Fibroblast of lung (primary cell): ENCODE measurements at regions not wholly inside any gene's neighbourhood (a gene's known extent, or its start where the extent isn't known, plus 50 kb on each side); places are given as distances from the start of the nearest gene placed in this dataset.

Experiments
- DNase-seq, 2 donors: peaks; one replicate each; pipeline versions ENCODE4 v3.0.0 to v3.0.0-alpha.2; 2010; ENCODE audit warnings: low read depth in 2 of 2
- H2AFZ ChIP-seq: 2 replicates; pipeline ENCODE4 v1.5.1; 2012; ENCODE audit warnings: low read length, control low read depth, inconsistent platforms
- H3K27ac ChIP-seq: 2 replicates; pipeline ENCODE4 v1.5.1; 2011; ENCODE audit warnings: low read length, control low read depth; ENCODE audit not compliant: insufficient read depth
- H3K27me3 ChIP-seq: 2 replicates; pipeline ENCODE4 v1.5.1; 2011; ENCODE audit warnings: mild to moderate bottlenecking, low read length; ENCODE audit not compliant: control insufficient read depth, insufficient read depth
- H3K36me3 ChIP-seq: 2 replicates; pipeline ENCODE4 v1.5.1; 2011; ENCODE audit warnings: low read length; ENCODE audit not compliant: control insufficient read depth, insufficient read depth
- H3K4me1 ChIP-seq: 2 replicates; pipeline ENCODE4 v1.5.1; 2011; ENCODE audit warnings: low read length; ENCODE audit not compliant: control insufficient read depth, insufficient read depth; ENCODE audit errors: extremely low read depth
- H3K4me2 ChIP-seq: 2 replicates; pipeline ENCODE4 v1.5.1; 2011; ENCODE audit warnings: low read length, control low read depth; ENCODE audit not compliant: insufficient read depth; ENCODE audit errors: extremely low read depth
- H3K4me3 ChIP-seq, 4 experiments: fragments of 200-600 bp in 1 of 4; sonication (generic) in 1 of 4; replicated peaks in 1 of 4; 2 replicates each; pipeline ENCODE4 v1.5.1; 2011 to 2016; ENCODE audit warnings: low read length in 4 of 4, low read depth in 3 of 4, mild to moderate bottlenecking in 3 of 4, control low read depth in 2 of 4, inconsistent platforms in 1 of 4, mixed read lengths in 1 of 4; ENCODE audit not compliant: insufficient read depth in 1 of 4; ENCODE audit errors: control extremely low read depth in 1 of 4
- H3K79me2 ChIP-seq: 2 replicates; pipeline ENCODE4 v1.5.1; 2012; ENCODE audit warnings: mild to moderate bottlenecking, low read length, inconsistent platforms; ENCODE audit not compliant: control insufficient read depth, insufficient read depth
- H3K9ac ChIP-seq: 2 replicates; pipeline ENCODE4 v1.5.1; 2011; ENCODE audit warnings: mild to moderate bottlenecking, low read length, control low read depth; ENCODE audit not compliant: insufficient read depth
- H3K9me3 ChIP-seq: 2 replicates; pipeline ENCODE4 v1.5.1; 2012; ENCODE audit warnings: low read depth, low read length; ENCODE audit not compliant: control insufficient read depth, insufficient read depth
- H4K20me1 ChIP-seq: 2 replicates; pipeline ENCODE4 v1.5.1; 2011; ENCODE audit warnings: low read length; ENCODE audit not compliant: control insufficient read depth, insufficient read depth; ENCODE audit errors: extremely low read depth
- CTCF ChIP-seq, 2 donors: IDR thresholded peaks in 1 of 2; conservative IDR thresholded peaks in 1 of 2; 1 replicate in 1 of 2; 2 replicates in 1 of 2; pipeline ENCODE4 v1.5.1; 2011 to 2012; ENCODE audit warnings: low read length in 2 of 2, control low read depth in 1 of 2, inconsistent platforms in 1 of 2, low read depth in 1 of 2, mild to moderate bottlenecking in 1 of 2
- EZH2 ChIP-seq: IDR thresholded peaks from 2 replicates; pipeline ENCODE4 v1.5.1; 2012; ENCODE audit warnings: low read length, control low read depth, mild to moderate bottlenecking; ENCODE audit errors: missing control alignments

GRCh38 chr6:19524366-19525186, 312.6 kb upstream of the ID4 start:
- Histone ChIP-seq H3K27ac (no peak overlapping the region), H3K79me2 (no peaks in the 10 kb centered on the region), H3K9me3 (no peaks in the 10 kb centered on the region), H3K4me2 (no peak overlapping the region), H2AFZ (no peak overlapping the region), H3K4me1 (no peaks in the 10 kb centered on the region), H3K9ac (no peak overlapping the region), H4K20me1 (no peaks in the 10 kb centered on the region), H3K4me3 (no peak overlapping the region), H3K27me3 (no peaks in the 10 kb centered on the region), H3K36me3 (no peaks in the 10 kb centered on the region)
- no peak for TF ChIP-seq EZH2
- no peak for TF ChIP-seq CTCF (conservative IDR thresholded peaks at IDR 0.05 in 1 of 2, IDR thresholded peaks at IDR 0.05 in 1 of 2; ENCODE audit: low read depth in 1 of 2, low read length in 2 of 2)
- no peak for DNase-seq

GRCh38 chr6:19525673-19526072, 311.5 kb upstream of the ID4 start:
- H3K36me3 ChIP-seq, result no peaks in the 10 kb centered on the region
- no peaks in the 10 kb centered on the region for H4K20me1 ChIP-seq
- H3K4me2 ChIP-seq, result no peak overlapping the region
- H3K27me3 ChIP-seq, result no peaks in the 10 kb centered on the region
- H3K27ac ChIP-seq, result no peak overlapping the region
- no peak overlapping the region for H3K4me3 ChIP-seq
- no peaks in the 10 kb centered on the region for H3K79me2 ChIP-seq
- DNase-seq, result no peak
- H2AFZ ChIP-seq, result no peak overlapping the region
- no peak for TF ChIP-seq EZH2
- no peak for TF ChIP-seq CTCF (conservative IDR thresholded peaks at IDR 0.05 in 1 of 2, IDR thresholded peaks at IDR 0.05 in 1 of 2; ENCODE audit: low read depth in 1 of 2, low read length in 2 of 2)
- no peaks in the 10 kb centered on the region for H3K9me3 ChIP-seq
- no peaks in the 10 kb centered on the region for H3K4me1 ChIP-seq
- no peak overlapping the region for H3K9ac ChIP-seq

DNA sequence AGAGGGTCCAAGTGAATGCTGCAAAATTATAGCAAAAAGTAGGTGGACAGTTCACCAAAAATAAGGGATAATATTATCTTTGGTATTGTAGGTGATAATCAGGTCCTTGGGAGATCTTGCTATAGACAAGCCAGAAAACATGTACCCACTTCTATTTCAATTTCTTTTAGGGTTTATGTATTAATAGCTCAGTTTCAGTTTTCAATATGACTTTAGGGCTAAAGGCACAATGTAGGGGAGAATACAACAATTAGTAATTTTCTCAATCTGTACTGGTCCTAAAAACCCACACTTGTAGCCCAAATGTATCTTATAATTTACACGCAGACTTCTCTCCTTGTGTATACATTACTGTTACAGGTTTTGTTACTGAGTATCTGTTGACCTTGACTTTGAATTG, 307.0 kb upstream of the ID4 start:
- H3K79me2 ChIP-seq, result no peaks in the 10 kb centered on the region
- H3K9me3 ChIP-seq, result no peaks in the 10 kb centered on the region
- no peaks in the 10 kb centered on the region for H3K4me1 ChIP-seq

More for the DNA sequence above, 307.0 kb upstream of the ID4 start:
- Histone ChIP-seq H3K4me3 (no peak overlapping the region), H4K20me1 (no peaks in the 10 kb centered on the region), H3K27me3 (no peaks in the 10 kb centered on the region), H2AFZ (no peak overlapping the region), H3K4me2 (no peak overlapping the region), H3K36me3 (no peaks in the 10 kb centered on the region), H3K9ac (no peak overlapping the region), H3K27ac (no peak overlapping the region)
- DNase-seq, result no peak
- no peak for TF ChIP-seq CTCF (conservative IDR thresholded peaks at IDR 0.05 in 1 of 2, IDR thresholded peaks at IDR 0.05 in 1 of 2; ENCODE audit: low read depth in 1 of 2, low read length in 2 of 2)
- TF ChIP-seq EZH2, result no peak
